ENCODE measurements at regions not wholly inside any gene's neighbourhood (a gene's known extent, or its start where the extent isn't known, plus 50 kb on each side); places are given as distances from the start of the nearest gene placed in this dataset.
"Not testable (repeated sequence)": the region's sequence is repeated elsewhere in the genome, so short reads cannot be mapped to it uniquely, and the experiment has no call there.

DNA sequence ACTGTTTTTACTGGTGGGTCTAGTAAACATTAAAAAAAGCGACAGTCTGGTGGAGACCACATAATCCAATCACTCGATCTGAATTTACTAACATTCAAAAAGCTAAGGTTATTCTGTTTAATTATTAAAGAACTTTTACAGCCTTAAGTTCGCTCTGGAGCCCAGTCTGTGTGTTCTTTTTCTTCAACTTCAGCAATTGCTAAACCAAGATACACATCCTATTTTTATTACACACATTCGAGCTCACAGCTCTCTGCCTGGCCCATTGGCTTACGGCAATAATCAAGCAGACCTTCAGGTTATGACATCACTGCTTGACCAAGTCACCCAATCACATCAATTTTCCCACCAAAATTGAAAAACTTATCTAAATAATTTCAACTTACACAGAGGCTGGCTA, 57.4 kb upstream of the PRSS16 start:
- Histone ChIP-seq H3K36me3 (ENCODE audit: insufficient read depth, low read length) (no peaks in the 10 kb centered on the region), H3K79me2 (replicated peaks; ENCODE audit: insufficient read depth, low read length) (no peaks in the 10 kb centered on the region), H3F3A (ENCODE audit: insufficient read depth, low read length, poor library complexity, severe bottlenecking) (no peaks in the 10 kb centered on the region), H3K9me3 (ENCODE audit: low read length) (no peaks in the 10 kb centered on the region), H4K20me1 (ENCODE audit: insufficient read depth) (no peaks in the 10 kb centered on the region), H3K9ac (ENCODE audit: low read length) (no peak overlapping the region), H3K27me3 (ENCODE audit: insufficient read depth, low read depth, low read length) (peaks cover 3% of the 10 kb centered on the region), H3K4me3 (ENCODE audit: low read length) (no peak overlapping the region), H2AFZ (ENCODE audit: low read depth, low read length) (no peak overlapping the region), H3K27ac (ENCODE audit: low read length) (no peak overlapping the region), H3K4me2 (ENCODE audit: low read length) (no peak overlapping the region), H3K9me2 (ENCODE audit: insufficient read depth, low read length) (no peaks in the 10 kb centered on the region)
- TF ChIP-seq EP300 (conservative IDR thresholded peaks at IDR 0.05; ENCODE audit: poor library complexity, severe bottlenecking) (no peak), POLR2AphosphoS5 (IDR thresholded peaks at IDR 0.05) (no peak), SMC3 (conservative IDR thresholded peaks at IDR 0.05; ENCODE audit: poor library complexity) (no peak), EZH2 (IDR thresholded peaks at IDR 0.05; ENCODE audit: borderline replicate concordance, insufficient read depth, low read length, poor library complexity, severe bottlenecking) (no peak), RAD21 (conservative IDR thresholded peaks at IDR 0.05) (no peak), MXI1 (conservative IDR thresholded peaks at IDR 0.05; ENCODE audit: poor library complexity, severe bottlenecking) (no peak), TAF1 (IDR thresholded peaks at IDR 0.05; ENCODE audit: low read depth) (no peak)
- TF ChIP-seq, protein P1, sequence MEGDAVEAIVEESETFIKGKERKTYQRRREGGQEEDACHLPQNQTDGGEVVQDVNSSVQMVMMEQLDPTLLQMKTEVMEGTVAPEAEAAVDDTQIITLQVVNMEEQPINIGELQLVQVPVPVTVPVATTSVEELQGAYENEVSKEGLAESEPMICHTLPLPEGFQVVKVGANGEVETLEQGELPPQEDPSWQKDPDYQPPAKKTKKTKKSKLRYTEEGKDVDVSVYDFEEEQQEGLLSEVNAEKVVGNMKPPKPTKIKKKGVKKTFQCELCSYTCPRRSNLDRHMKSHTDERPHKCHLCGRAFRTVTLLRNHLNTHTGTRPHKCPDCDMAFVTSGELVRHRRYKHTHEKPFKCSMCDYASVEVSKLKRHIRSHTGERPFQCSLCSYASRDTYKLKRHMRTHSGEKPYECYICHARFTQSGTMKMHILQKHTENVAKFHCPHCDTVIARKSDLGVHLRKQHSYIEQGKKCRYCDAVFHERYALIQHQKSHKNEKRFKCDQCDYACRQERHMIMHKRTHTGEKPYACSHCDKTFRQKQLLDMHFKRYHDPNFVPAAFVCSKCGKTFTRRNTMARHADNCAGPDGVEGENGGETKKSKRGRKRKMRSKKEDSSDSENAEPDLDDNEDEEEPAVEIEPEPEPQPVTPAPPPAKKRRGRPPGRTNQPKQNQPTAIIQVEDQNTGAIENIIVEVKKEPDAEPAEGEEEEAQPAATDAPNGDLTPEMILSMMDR (IDR thresholded peaks at IDR 0.05; ENCODE audit: poor library complexity, severe bottlenecking): no peak
- TF ChIP-seq, protein P2, sequence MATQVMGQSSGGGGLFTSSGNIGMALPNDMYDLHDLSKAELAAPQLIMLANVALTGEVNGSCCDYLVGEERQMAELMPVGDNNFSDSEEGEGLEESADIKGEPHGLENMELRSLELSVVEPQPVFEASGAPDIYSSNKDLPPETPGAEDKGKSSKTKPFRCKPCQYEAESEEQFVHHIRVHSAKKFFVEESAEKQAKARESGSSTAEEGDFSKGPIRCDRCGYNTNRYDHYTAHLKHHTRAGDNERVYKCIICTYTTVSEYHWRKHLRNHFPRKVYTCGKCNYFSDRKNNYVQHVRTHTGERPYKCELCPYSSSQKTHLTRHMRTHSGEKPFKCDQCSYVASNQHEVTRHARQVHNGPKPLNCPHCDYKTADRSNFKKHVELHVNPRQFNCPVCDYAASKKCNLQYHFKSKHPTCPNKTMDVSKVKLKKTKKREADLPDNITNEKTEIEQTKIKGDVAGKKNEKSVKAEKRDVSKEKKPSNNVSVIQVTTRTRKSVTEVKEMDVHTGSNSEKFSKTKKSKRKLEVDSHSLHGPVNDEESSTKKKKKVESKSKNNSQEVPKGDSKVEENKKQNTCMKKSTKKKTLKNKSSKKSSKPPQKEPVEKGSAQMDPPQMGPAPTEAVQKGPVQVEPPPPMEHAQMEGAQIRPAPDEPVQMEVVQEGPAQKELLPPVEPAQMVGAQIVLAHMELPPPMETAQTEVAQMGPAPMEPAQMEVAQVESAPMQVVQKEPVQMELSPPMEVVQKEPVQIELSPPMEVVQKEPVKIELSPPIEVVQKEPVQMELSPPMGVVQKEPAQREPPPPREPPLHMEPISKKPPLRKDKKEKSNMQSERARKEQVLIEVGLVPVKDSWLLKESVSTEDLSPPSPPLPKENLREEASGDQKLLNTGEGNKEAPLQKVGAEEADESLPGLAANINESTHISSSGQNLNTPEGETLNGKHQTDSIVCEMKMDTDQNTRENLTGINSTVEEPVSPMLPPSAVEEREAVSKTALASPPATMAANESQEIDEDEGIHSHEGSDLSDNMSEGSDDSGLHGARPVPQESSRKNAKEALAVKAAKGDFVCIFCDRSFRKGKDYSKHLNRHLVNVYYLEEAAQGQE (IDR thresholded peaks at IDR 0.05; ENCODE audit: borderline replicate concordance): no peak

DNA sequence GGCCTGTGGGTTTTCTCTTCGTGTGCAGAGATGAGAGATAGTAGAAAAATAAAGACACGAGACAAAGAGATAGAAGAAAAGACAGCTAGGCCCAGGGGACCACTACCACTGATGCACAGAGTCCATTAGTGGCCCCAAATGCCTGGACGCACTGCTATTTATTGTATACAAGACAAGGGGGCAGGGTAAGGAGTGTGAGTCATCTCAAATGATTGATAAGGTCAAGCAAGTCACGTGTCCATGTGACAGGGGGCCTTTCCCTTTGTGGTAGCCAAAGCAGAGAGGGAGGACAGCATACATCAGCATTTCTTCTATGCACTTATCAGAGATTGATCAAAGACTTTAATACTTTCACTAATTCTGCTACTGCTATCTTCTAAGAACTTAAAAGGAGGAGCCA, 53.0 kb upstream of the PRSS16 start:
- H3K4me3 ChIP-seq (ENCODE audit: low read length); H4K20me1 ChIP-seq (ENCODE audit: insufficient read depth); H3K9me2 ChIP-seq (ENCODE audit: insufficient read depth, low read length); H2AFZ ChIP-seq (ENCODE audit: low read depth, low read length); H3F3A ChIP-seq (ENCODE audit: insufficient read depth, low read length, poor library complexity, severe bottlenecking); H3K27me3 ChIP-seq (ENCODE audit: insufficient read depth, low read depth, low read length); H3K27ac ChIP-seq (ENCODE audit: low read length); H3K9me3 ChIP-seq (ENCODE audit: low read length); H3K4me2 ChIP-seq (ENCODE audit: low read length); H3K79me2 ChIP-seq (replicated peaks; ENCODE audit: insufficient read depth, low read length); H3K9ac ChIP-seq (ENCODE audit: low read length); H3K36me3 ChIP-seq (ENCODE audit: insufficient read depth, low read length): not testable (repeated sequence)

DNA sequence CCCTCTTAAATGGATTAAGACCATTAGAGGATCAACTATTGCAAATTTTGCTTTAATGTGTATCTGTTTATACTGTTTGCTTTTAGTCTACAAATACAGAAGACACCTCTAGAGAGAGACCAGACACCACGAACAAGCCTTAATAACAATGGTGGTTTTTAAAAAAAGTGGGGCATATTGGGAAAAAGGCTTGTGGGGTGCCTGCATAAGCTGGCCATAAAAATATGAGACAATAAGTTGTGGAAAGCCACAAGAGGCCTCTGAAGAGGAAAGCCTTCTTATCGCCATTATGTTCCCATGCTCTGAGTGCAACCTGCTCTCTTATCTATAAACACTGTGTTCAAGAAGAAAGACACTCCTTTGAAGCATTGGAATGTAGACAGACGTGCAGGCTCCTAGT, 52.0 kb upstream of the PRSS16 start:
- not testable (repeated sequence) for H3K79me2 ChIP-seq (replicated peaks; ENCODE audit: insufficient read depth, low read length); H3K27ac ChIP-seq (ENCODE audit: low read length); H3K4me3 ChIP-seq (ENCODE audit: low read length); H3K9ac ChIP-seq (ENCODE audit: low read length); H3K27me3 ChIP-seq (ENCODE audit: insufficient read depth, low read depth, low read length); H2AFZ ChIP-seq (ENCODE audit: low read depth, low read length); H3F3A ChIP-seq (ENCODE audit: insufficient read depth, low read length, poor library complexity, severe bottlenecking); H3K9me2 ChIP-seq (ENCODE audit: insufficient read depth, low read length); H3K36me3 ChIP-seq (ENCODE audit: insufficient read depth, low read length); H4K20me1 ChIP-seq (ENCODE audit: insufficient read depth); H3K9me3 ChIP-seq (ENCODE audit: low read length); H3K4me2 ChIP-seq (ENCODE audit: low read length)

Small RNA genes in the stretch of these regions (small RNA-seq; reads per million reads assigned to genes)
- gene MIR3143 (1.5 to 4.5 (median 4.2) reads per million in 3 experiments), gene RNU2-62P (0.26 to 7.6 (median 0.39) reads per million in 3 experiments)
